GM12865 (cell line): ENCODE measurements at regions not wholly inside any gene's neighbourhood (a gene's known extent, or its start where the extent isn't known, plus 50 kb on each side); places are given as distances from the start of the nearest gene placed in this dataset.

Source experiments
- DNase-seq: peaks from one replicate; pipeline ENCODE4 v3.0.0; 2010; ENCODE audit warnings: low read depth
- H3K4me3 ChIP-seq: 2 replicates; pipeline ENCODE4 v1.5.1; 2011; ENCODE audit warnings: mild to moderate bottlenecking, low read depth, low read length, control low read depth
- CTCF ChIP-seq: IDR thresholded peaks from 2 replicates; pipeline ENCODE4 v1.5.1; 2011; ENCODE audit warnings: low read length, control low read depth, low read depth, inconsistent platforms; ENCODE audit not compliant: insufficient read depth; ENCODE audit errors: missing control alignments

GRCh38 chr20:41877911-41878310 lies 259.7 kb upstream of the CHD6 start:
- no peak overlapping the region for H3K4me3 ChIP-seq
- DNase-seq: no peak
- TF ChIP-seq CTCF: no peak

DNA sequence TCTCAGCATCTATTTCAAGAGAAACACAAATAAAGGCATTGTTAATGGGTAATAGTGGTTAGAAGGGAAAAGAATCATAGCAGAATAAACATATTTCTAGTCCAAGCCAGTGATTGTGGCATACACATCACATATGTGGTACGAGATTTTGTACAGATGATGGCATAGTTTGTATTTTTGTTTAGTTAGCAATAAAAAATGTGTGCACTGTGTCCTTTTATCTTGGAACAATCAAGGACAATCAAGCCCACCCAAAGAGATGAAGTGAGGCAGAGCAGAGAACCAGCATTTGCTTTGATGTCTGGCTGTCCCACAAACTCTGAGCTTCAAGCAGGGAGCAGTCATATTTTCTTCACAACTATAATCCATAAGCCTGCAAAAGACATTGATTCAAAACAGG lies 256.5 kb upstream of the CHD6 start:
- no peak overlapping the region for H3K4me3 ChIP-seq
- no peak for DNase-seq
- no peak for TF ChIP-seq CTCF

- no peak for TF ChIP-seq CTCF
- no peak overlapping the region for H3K4me3 ChIP-seq
- DNase-seq: no peak
Observed at GRCh38 chr20:41872930-41873329, 254.8 kb upstream of the CHD6 start.

DNA sequence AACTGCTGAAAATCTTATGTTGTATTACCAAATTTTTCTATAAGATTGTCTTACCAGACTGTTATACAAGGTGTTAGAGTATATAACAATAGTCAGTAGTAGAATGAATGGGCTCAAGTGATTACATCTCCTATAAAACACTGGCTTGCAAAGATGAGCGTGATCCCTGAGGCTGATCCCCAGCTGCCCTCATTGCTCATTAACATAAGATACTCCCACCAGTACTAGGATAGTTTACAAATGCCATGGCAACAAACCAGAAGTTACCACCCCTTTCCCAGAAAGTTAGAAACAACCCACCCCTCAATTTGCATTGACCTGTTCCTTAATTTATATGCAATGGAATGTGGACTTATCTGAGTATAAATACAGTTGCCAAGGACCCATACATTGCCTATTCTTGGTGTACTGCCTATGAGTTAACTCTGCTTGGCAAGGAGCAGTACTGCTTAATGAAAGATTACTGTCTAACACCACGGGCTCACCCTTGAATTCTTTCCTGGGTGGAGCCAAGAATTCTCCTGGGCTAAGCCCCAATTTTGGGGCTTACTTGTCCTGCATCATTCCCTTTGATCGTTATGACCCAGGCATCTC lies 252.8 kb upstream of the CHD6 start:
- TF ChIP-seq CTCF: no peak
- DNase-seq: no peak
- no peak overlapping the region for H3K4me3 ChIP-seq

DNA sequence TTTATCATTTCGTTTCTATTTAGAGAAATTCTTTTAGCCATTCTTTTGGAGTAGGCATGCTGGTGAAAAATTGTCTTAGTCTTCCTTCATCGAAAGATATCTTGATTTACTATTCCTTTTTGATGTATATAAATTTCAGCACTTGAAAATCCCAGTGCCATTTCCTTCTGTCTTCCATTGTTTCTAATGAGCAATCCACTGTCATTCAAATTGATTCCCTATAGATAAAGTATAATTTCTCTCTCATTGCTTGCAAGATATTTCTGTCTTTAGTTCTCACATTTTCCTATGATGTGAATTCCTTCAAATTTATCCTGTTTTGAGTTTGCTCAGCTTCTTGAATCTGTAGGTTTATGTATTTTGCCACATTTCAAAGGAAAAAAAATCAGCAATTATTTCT lies 251.1 kb upstream of the CHD6 start:
- TF ChIP-seq CTCF: no peak
- no peak for DNase-seq
- no peak overlapping the region for H3K4me3 ChIP-seq

DNA sequence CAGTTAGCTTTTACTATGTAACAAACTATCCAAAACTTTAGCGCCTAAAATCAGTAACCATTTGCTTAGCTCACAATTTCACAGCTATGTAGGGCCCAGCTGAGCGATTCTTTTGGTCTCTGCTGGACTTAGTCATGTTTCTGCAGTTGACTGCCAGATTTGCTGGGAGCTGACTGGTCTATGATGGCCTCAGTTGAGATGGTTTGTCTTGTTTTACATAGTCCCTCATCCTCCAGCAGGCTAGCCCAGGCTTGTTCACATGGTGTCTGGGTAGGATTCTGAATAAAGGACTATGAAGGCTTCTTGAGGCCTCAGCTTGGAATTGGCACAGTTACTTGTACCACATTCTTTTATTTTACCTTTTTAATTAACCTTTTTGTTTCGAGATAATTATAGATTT lies 247.8 kb upstream of the CHD6 start:
- no peak overlapping the region for H3K4me3 ChIP-seq
- TF ChIP-seq CTCF: no peak
- no peak for DNase-seq

- TF ChIP-seq CTCF: no peak
- no peak overlapping the region for H3K4me3 ChIP-seq
- DNase-seq: no peak
Observed at GRCh38 chr20:41862476-41862875, 244.3 kb upstream of the CHD6 start.
